Activated naive CD4-positive, alpha-beta T cell treated with anti-CD3 and anti-CD28 coated beads, Interleukin-2, amount 50 U/mL, for 72 hours (primary cell): ENCODE measurements at regions not wholly inside any gene's neighbourhood (a gene's known extent, or its start where the extent isn't known, plus 50 kb on each side); places are given as distances from the start of the nearest gene placed in this dataset.

Source experiments
- ATAC-seq, 2 donors: fragments of 150-1000 bp; cut with Tn5 transposase; 2 replicates each; pipeline ENCODE4 v1.10.0; 2021; ENCODE audit warnings: mild to moderate bottlenecking in 2 of 2, moderate library complexity in 2 of 2
- DNase-seq, 2 donors: peaks; one replicate each; pipeline ENCODE4 v3.0.0; 2021 to 2022; ENCODE audit warnings: low spot score in 2 of 2
- H3K27ac Mint-ChIP-seq, 2 donors: one replicate each; pipeline ENCODE4 v1.8.0; 2022; ENCODE audit warnings: mild to moderate bottlenecking in 2 of 2, mixed read lengths in 2 of 2
- H3K36me3 Mint-ChIP-seq, 2 donors: one replicate each; pipeline ENCODE4 v1.8.0; 2022; ENCODE audit warnings: mixed read lengths in 2 of 2
- H3K9me3 Mint-ChIP-seq, 2 donors: one replicate each; pipeline ENCODE4 v1.8.0; 2022; ENCODE audit warnings: mixed read lengths in 2 of 2

GRCh38 chr11:33474866-33475265, 217.7 kb downstream of the HIPK3 start:
- Mint-ChIP-seq H3K27ac (no peak overlapping the region), H3K9me3 (no peaks in the 10 kb centered on the region), H3K36me3 (no peaks in the 10 kb centered on the region)
- DNase-seq, result no peak
- ATAC-seq, result no peak

- DNase-seq (no peak), ATAC-seq (no peak)
- no peaks in the 10 kb centered on the region for H3K36me3 Mint-ChIP-seq
- H3K27ac Mint-ChIP-seq, result no peak overlapping the region
- H3K9me3 Mint-ChIP-seq, result no peaks in the 10 kb centered on the region
Observed at GRCh38 chr11:33471541-33471940, 214.4 kb downstream of the HIPK3 start.

GRCh38 chr11:33467966-33468365, 210.8 kb downstream of the HIPK3 start:
- Mint-ChIP-seq H3K27ac (no peak overlapping the region), H3K9me3 (no peaks in the 10 kb centered on the region), H3K36me3 (no peaks in the 10 kb centered on the region)
- ATAC-seq, result no peak
- no peak for DNase-seq

GRCh38 chr11:33463059-33463458, 205.9 kb downstream of the HIPK3 start:
- DNase-seq (no peak), ATAC-seq (no peak)
- H3K36me3 Mint-ChIP-seq, result no peaks in the 10 kb centered on the region
- H3K9me3 Mint-ChIP-seq, result no peaks in the 10 kb centered on the region
- H3K27ac Mint-ChIP-seq, result no peak overlapping the region

GRCh38 chr11:33461369-33462125, 204.4 kb downstream of the HIPK3 start:
- DNase-seq, result no peak
- Mint-ChIP-seq H3K9me3 (no peaks in the 10 kb centered on the region), H3K36me3 (no peaks in the 10 kb centered on the region), H3K27ac (no peak overlapping the region)
- ATAC-seq, result no peak

GRCh38 chr11:33457948-33458347, 200.8 kb downstream of the HIPK3 start:
- no peaks in the 10 kb centered on the region for H3K9me3 Mint-ChIP-seq
- no peak for ATAC-seq
- DNase-seq, result no peak
- no peak overlapping the region for H3K27ac Mint-ChIP-seq
- H3K36me3 Mint-ChIP-seq, result no peaks in the 10 kb centered on the region

GRCh38 chr11:33455867-33456463, 198.8 kb downstream of the HIPK3 start:
- no peak for DNase-seq
- ATAC-seq, result no peak
- Mint-ChIP-seq H3K9me3 (no peaks in the 10 kb centered on the region), H3K36me3 (no peaks in the 10 kb centered on the region), H3K27ac (no peak overlapping the region)

- ATAC-seq, result no peak
- H3K36me3 Mint-ChIP-seq, result no peaks in the 10 kb centered on the region
- no peak overlapping the region for H3K27ac Mint-ChIP-seq
- no peaks in the 10 kb centered on the region for H3K9me3 Mint-ChIP-seq
- DNase-seq, result no peak
Observed at GRCh38 chr11:33454264-33454663, 197.1 kb downstream of the HIPK3 start.

GRCh38 chr11:33452836-33453624, 195.8 kb downstream of the HIPK3 start:
- Mint-ChIP-seq H3K9me3 (no peaks in the 10 kb centered on the region), H3K36me3 (no peaks in the 10 kb centered on the region), H3K27ac (no peak overlapping the region)
- DNase-seq (no peak), ATAC-seq (no peak)

GRCh38 chr11:33451364-33451763, 194.2 kb downstream of the HIPK3 start:
- DNase-seq (no peak), ATAC-seq (no peak)
- Mint-ChIP-seq H3K9me3 (no peaks in the 10 kb centered on the region), H3K27ac (no peak overlapping the region), H3K36me3 (no peaks in the 10 kb centered on the region)

- no peak overlapping the region for H3K27ac Mint-ChIP-seq
- ATAC-seq (no peak), DNase-seq (no peak)
- H3K9me3 Mint-ChIP-seq, result no peaks in the 10 kb centered on the region
- H3K36me3 Mint-ChIP-seq, result no peaks in the 10 kb centered on the region
Observed at GRCh38 chr11:33449798-33450197, 192.6 kb downstream of the HIPK3 start.

- no peak for ATAC-seq
- no peak for DNase-seq
- Mint-ChIP-seq H3K9me3 (peaks cover 0 to 5% of the 10 kb centered on the region in 2 donors), H3K36me3 (no peaks in the 10 kb centered on the region), H3K27ac (no peak overlapping the region)
Observed at GRCh38 chr11:33448461-33449130, 191.4 kb downstream of the HIPK3 start.

GRCh38 chr11:33445761-33446161, 188.6 kb downstream of the HIPK3 start:
- no peaks in the 10 kb centered on the region for H3K36me3 Mint-ChIP-seq

GRCh38 chr11:33444835-33445594, 187.8 kb downstream of the HIPK3 start:
- no peak for ATAC-seq
- H3K27ac Mint-ChIP-seq, result no peak overlapping the region
- no peaks in the 10 kb centered on the region for H3K36me3 Mint-ChIP-seq
- no peak for DNase-seq
- H3K9me3 Mint-ChIP-seq, result peaks cover 4 to 5% of the 10 kb centered on the region in 2 donors

More at GRCh38 chr11:33445761-33446161, 188.6 kb downstream of the HIPK3 start:
- Mint-ChIP-seq H3K9me3 (peaks cover 4 to 5% of the 10 kb centered on the region in 2 donors), H3K27ac (no peak overlapping the region)
- ATAC-seq, result no peak
- no peak for DNase-seq

GRCh38 chr11:33443684-33444083, 186.5 kb downstream of the HIPK3 start:
- DNase-seq (no peak), ATAC-seq (no peak)
- no peak overlapping the region for H3K27ac Mint-ChIP-seq
- no peaks in the 10 kb centered on the region for H3K36me3 Mint-ChIP-seq
- H3K9me3 Mint-ChIP-seq, result peaks cover 4 to 5% of the 10 kb centered on the region in 2 donors

- Mint-ChIP-seq H3K36me3 (peaks cover 0 to 4% of the 10 kb centered on the region in 2 donors), H3K27ac (no peak overlapping the region), H3K9me3 (peaks cover 4 to 5% of the 10 kb centered on the region in 2 donors)
- no peak for ATAC-seq
- no peak for DNase-seq
Observed at GRCh38 chr11:33438301-33438700, 181.1 kb downstream of the HIPK3 start.
